ENCODE measurements at regions not wholly inside any gene's neighbourhood (a gene's known extent, or its start where the extent isn't known, plus 50 kb on each side); places are given as distances from the start of the nearest gene placed in this dataset.
"Not testable (repeated sequence)": the region's sequence is repeated elsewhere in the genome, so short reads cannot be mapped to it uniquely, and the experiment has no call there.

DNA sequence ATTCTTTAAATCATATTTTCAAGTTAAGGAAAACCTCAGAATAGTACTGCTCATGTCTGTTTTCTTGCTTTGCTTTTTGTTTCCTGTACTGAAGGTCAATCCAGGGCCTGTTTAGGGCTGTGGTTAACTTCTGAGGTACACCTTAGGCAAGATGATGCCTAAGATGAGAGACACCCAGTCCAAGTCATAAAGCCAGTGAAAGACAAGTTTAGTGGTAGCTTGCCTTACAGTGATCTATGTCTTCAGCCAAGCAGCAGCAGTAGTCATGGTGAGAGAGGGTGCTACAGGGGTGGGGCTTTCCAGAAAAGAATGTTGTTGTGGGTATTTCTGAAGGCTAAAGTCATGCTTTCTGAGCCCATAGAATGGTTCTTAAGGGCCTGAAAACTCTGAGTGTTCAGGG, 173.7 kb downstream of the VSIG4 start:
- H3K4me3 ChIP-seq (ENCODE audit: low read length) = no peak overlapping the region
- H3K36me3 Mint-ChIP-seq (ENCODE audit: low read depth) = no peaks in the 10 kb centered on the region
- H3K9ac ChIP-seq (ENCODE audit: extremely low read depth, low read length, poor library complexity, severe bottlenecking) = no peak overlapping the region
- peaks cover 4% of the 10 kb centered on the region for H3K4me1 Mint-ChIP-seq
- no peaks in the 10 kb centered on the region for H3K4me1 ChIP-seq (ENCODE audit: control insufficient read depth, insufficient read depth, low read length)
- no peaks in the 10 kb centered on the region for H3K27me3 ChIP-seq (ENCODE audit: control insufficient read depth, insufficient read depth, low read length, poor library complexity, severe bottlenecking)
- H3K9me3 ChIP-seq (ENCODE audit: control insufficient read depth, low read length) = no peaks in the 10 kb centered on the region
- H3K36me3 ChIP-seq (ENCODE audit: control insufficient read depth, insufficient read depth, low read length) = no peaks in the 10 kb centered on the region
- no peak overlapping the region for H3K4me3 Mint-ChIP-seq
- DNase-seq = no peak
- H3K9me3 Mint-ChIP-seq = peaks cover 36% of the 10 kb centered on the region
- no peak overlapping the region for H3K27ac Mint-ChIP-seq
- TF ChIP-seq CTCF (conservative IDR thresholded peaks at IDR 0.05) = no peak
- H3K27me3 Mint-ChIP-seq (ENCODE audit: insufficient read depth) = no peaks in the 10 kb centered on the region
- no peak overlapping the region for H3K27ac ChIP-seq (ENCODE audit: low read depth, low read length)

GRCh38 chrX:65862638-65863037, 177.2 kb downstream of the VSIG4 start:
- 89% methylated on average over 5 of the region's 5 CpGs; no CpG with 5 or more reads in 1 of the 2 experiments for WGBS, 2 experiments (ENCODE audit: insufficient coverage in 1 of 2, insufficient read length in 1 of 2)
- TF ChIP-seq CTCF (conservative IDR thresholded peaks at IDR 0.05) = no peak
- H3K4me3 Mint-ChIP-seq = no peak overlapping the region

GRCh38 chrX:65859299-65859698, 180.6 kb downstream of the VSIG4 start:
- Mint-ChIP-seq H3K4me3 (no peak overlapping the region), H3K4me1 (peaks cover 4% of the 10 kb centered on the region), H3K9me3 (peaks cover 48% of the 10 kb centered on the region), H3K27me3 (ENCODE audit: insufficient read depth) (no peaks in the 10 kb centered on the region), H3K36me3 (ENCODE audit: low read depth) (no peaks in the 10 kb centered on the region), H3K27ac (no peak overlapping the region)
- Histone ChIP-seq H3K9ac (ENCODE audit: extremely low read depth, low read length, poor library complexity, severe bottlenecking) (no peak overlapping the region), H3K9me3 (ENCODE audit: control insufficient read depth, low read length) (no peaks in the 10 kb centered on the region), H3K27me3 (ENCODE audit: control insufficient read depth, insufficient read depth, low read length, poor library complexity, severe bottlenecking) (no peaks in the 10 kb centered on the region), H3K27ac (ENCODE audit: low read depth, low read length) (no peak overlapping the region), H3K36me3 (ENCODE audit: control insufficient read depth, insufficient read depth, low read length) (no peaks in the 10 kb centered on the region), H3K4me3 (ENCODE audit: low read length) (no peak overlapping the region), H3K4me1 (ENCODE audit: control insufficient read depth, insufficient read depth, low read length) (no peaks in the 10 kb centered on the region)
- DNase-seq = no peak
- TF ChIP-seq CTCF (conservative IDR thresholded peaks at IDR 0.05) = no peak

More at GRCh38 chrX:65862638-65863037, 177.2 kb downstream of the VSIG4 start:
- Histone ChIP-seq H3K27me3 (ENCODE audit: control insufficient read depth, insufficient read depth, low read length, poor library complexity, severe bottlenecking) (no peaks in the 10 kb centered on the region), H3K4me1 (ENCODE audit: control insufficient read depth, insufficient read depth, low read length) (no peaks in the 10 kb centered on the region), H3K4me3 (ENCODE audit: low read length) (no peak overlapping the region), H3K27ac (ENCODE audit: low read depth, low read length) (no peak overlapping the region), H3K9ac (ENCODE audit: extremely low read depth, low read length, poor library complexity, severe bottlenecking) (no peak overlapping the region), H3K9me3 (ENCODE audit: control insufficient read depth, low read length) (no peaks in the 10 kb centered on the region), H3K36me3 (ENCODE audit: control insufficient read depth, insufficient read depth, low read length) (no peaks in the 10 kb centered on the region)
- peaks cover 4% of the 10 kb centered on the region for H3K4me1 Mint-ChIP-seq
- H3K27ac Mint-ChIP-seq = no peak overlapping the region
- no peaks in the 10 kb centered on the region for H3K27me3 Mint-ChIP-seq (ENCODE audit: insufficient read depth)
- DNase-seq = no peak
- H3K9me3 Mint-ChIP-seq = peaks cover 29% of the 10 kb centered on the region
- H3K36me3 Mint-ChIP-seq (ENCODE audit: low read depth) = no peaks in the 10 kb centered on the region

- not testable (repeated sequence) for H3K27me3 Mint-ChIP-seq (ENCODE audit: insufficient read depth); H3K9me3 ChIP-seq (ENCODE audit: control insufficient read depth, low read length); DNase-seq; H3K4me1 ChIP-seq (ENCODE audit: control insufficient read depth, insufficient read depth, low read length); H3K9ac ChIP-seq (ENCODE audit: extremely low read depth, low read length, poor library complexity, severe bottlenecking); H3K27ac ChIP-seq (ENCODE audit: low read depth, low read length); H3K4me3 ChIP-seq (ENCODE audit: low read length); H3K4me3 Mint-ChIP-seq; H3K27ac Mint-ChIP-seq; H3K4me1 Mint-ChIP-seq; H3K36me3 Mint-ChIP-seq (ENCODE audit: low read depth); H3K27me3 ChIP-seq (ENCODE audit: control insufficient read depth, insufficient read depth, low read length, poor library complexity, severe bottlenecking); H3K36me3 ChIP-seq (ENCODE audit: control insufficient read depth, insufficient read depth, low read length)
- no CpG with 5 or more reads among the region's 1 CpG for WGBS, 2 experiments (ENCODE audit: insufficient coverage in 1 of 2, insufficient read length in 1 of 2)
- peaks cover 70% of the 10 kb centered on the region for H3K9me3 Mint-ChIP-seq
These were observed 185.4 kb downstream of the VSIG4 start for GRCh38 chrX:65854437-65854836.

GRCh38 chrX:65851306-65851705, 183.9 kb downstream of the MSN start:
- not testable (repeated sequence) for H3K4me1 Mint-ChIP-seq; H3K27ac ChIP-seq (ENCODE audit: low read depth, low read length); H3K27me3 Mint-ChIP-seq (ENCODE audit: insufficient read depth); H3K27ac Mint-ChIP-seq; H3K27me3 ChIP-seq (ENCODE audit: control insufficient read depth, insufficient read depth, low read length, poor library complexity, severe bottlenecking); DNase-seq; H3K4me3 Mint-ChIP-seq; H3K4me3 ChIP-seq (ENCODE audit: low read length); H3K36me3 Mint-ChIP-seq (ENCODE audit: low read depth); H3K9ac ChIP-seq (ENCODE audit: extremely low read depth, low read length, poor library complexity, severe bottlenecking); H3K36me3 ChIP-seq (ENCODE audit: control insufficient read depth, insufficient read depth, low read length); H3K9me3 ChIP-seq (ENCODE audit: control insufficient read depth, low read length); H3K4me1 ChIP-seq (ENCODE audit: control insufficient read depth, insufficient read depth, low read length)
- no CpG with 5 or more reads among the region's 1 CpG for WGBS, 2 experiments (ENCODE audit: insufficient coverage in 1 of 2, insufficient read length in 1 of 2)
- H3K9me3 Mint-ChIP-seq = peaks cover 71% of the 10 kb centered on the region

Measured in endodermal cell (in vitro differentiated cells).